ENCODE measurements at regions not wholly inside any gene's neighbourhood (a gene's known extent, or its start where the extent isn't known, plus 50 kb on each side); places are given as distances from the start of the nearest gene placed in this dataset.

- TF ChIP-seq CTCF (IDR thresholded peaks at IDR 0.05) = no peak
- TF ChIP-seq POLR2A (IDR thresholded peaks at IDR 0.05) = no peak
These were observed 102.9 kb upstream of the FAM20C start for GRCh38 chr7:89232-90019.
